Activated CD4-positive, alpha-beta T cell treated with anti-CD3 and anti-CD28 coated beads, Interleukin-2, amount 50 U/mL, for 4 hours (primary cell): ENCODE measurements at regions not wholly inside any gene's neighbourhood (a gene's known extent, or its start where the extent isn't known, plus 50 kb on each side); places are given as distances from the start of the nearest gene placed in this dataset.
"Not testable (repeated sequence)": the region's sequence is repeated elsewhere in the genome, so short reads cannot be mapped to it uniquely, and the experiment has no call there.

Source experiments
- DNase-seq, 2 experiments: peaks; one replicate each; pipeline ENCODE4 v3.0.0-alpha.2; 2020

DNA sequence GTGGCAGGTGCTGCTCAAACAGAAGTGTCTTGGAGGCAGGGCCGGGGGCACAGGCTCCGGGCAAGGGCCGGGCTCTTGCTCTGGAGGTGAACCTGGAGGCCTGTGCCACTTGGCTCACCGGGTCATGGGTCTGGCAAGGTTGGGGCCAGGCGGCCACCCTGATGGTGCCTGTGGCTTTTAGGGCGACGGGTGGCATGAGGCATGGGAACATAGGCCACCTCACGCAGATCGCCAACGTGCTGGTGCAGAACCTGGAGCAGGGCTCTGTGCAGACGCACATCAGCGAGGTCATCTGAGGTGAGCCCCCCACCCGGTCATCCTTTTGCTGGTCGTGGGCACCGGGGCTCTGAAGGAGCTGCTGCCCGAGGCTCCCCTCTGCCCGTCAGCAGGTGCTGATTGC is 202.7 kb downstream of the LIPI start:
- not testable (repeated sequence) for DNase-seq

DNA sequence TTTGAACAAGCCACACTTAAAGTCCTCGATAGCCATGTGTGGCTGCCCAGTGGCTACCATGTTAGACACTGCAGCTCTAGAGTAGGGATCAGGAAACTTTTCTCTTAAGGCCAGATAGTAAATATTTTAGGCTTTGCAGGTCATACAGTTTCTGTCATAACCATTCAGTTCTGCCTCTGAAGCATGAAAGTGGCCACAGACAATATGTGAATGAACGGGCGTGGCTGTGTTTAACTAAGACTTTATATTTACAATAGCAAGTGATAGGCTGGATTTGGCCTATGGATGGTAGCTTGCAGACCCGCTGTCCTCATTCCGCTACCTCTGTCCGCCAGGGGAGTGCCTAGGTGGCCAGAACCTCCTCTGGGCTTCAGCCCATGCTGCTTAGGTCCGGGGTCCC is 204.6 kb downstream of the LIPI start:
- not testable (repeated sequence) for DNase-seq

DNA sequence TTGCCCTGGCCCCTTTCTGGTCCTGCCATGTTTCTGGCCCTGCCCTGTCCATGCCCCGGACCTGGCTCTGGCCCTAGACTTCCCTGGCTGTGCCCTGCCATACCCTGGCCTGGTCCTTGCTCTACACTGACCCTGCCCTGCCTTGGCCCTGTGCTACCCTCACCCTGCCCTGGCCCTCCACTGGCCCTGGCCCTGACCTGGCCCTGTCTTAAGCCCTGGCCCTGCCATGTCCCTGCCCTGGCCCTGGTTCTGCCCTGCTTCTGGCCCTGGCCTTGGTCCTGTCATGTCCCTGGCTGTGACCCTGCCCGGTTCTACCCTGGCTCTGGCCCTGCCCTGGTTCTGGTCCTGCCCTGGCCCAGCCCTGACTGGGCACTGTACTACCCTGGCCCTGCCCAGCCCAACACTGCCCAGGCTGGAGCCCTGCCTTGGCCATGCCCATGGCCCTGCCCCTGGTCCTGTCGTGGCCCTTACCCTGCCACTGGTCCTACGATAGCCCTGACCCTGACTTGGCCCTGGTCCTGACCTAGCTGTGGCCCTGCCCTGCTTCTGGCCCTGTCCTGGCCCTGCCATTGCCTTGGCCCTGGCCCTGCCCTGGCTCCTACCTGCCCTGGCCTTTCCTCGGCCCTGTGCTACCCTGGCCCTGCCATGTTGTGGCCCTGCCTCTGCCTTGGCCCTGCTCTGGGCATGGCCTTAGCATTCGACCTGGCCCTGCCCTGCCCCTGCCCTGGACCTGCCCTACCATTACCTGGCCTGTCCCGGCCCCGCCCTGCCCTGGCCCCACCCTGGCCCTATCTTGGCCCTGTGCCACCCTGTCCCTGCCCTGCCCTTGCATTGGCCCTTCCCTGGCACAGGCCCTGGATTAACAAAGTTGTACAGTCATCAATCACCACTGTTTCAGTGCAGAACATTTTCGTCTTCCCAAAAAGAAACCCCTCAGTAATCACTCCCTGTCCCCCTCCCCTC is 223.5 kb downstream of the LIPI start:
- DNase-seq, result not testable (repeated sequence)

DNA sequence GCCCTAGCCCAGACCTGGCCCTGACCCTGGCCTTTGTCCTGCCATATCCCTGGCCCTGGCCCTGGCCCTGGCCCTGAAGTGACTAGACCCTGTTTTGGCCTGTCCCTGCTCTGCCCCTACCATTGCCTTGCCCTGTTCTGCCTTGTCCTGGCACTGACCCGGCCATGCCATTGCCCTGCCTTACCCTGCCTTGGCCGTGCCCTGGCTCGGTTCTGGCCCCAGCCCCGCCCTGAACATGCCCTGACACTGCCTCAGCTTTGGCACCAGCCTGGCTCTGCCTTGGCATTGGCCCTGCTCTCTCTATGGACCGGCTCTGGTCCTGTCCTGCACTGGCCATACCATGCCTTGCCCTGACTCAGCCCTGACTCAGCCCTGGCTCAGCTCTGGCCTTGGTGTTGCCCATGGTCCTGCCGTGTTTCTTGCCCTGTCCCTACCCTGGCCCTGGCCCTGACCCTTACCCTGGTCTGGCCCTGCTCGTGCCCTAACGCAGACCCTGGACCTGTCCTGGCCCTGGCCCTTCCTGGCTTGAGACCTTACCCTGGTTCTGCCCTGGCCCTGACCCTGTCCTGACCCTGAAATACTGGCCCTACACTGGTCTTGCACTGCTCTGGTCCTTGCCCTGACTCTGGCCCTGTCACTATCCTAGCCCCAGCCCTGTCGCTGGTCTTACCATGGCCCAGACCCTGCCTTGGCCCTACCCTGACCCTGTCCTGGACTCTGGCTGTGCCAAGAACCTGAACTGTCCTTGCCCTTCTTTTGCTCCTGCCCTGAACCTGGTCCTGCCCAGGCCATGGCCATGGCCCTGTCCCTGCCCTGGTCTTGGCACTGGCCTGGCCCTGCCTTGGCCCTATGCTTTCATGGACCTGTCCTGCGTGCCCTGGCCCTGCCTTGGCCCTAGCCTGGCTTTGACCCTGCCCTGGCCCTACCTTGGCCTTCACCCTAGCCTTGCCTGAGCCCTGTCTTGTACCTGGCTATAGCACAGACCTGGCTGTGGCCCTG is 224.6 kb downstream of the LIPI start:
- DNase-seq, result not testable (repeated sequence)

DNA sequence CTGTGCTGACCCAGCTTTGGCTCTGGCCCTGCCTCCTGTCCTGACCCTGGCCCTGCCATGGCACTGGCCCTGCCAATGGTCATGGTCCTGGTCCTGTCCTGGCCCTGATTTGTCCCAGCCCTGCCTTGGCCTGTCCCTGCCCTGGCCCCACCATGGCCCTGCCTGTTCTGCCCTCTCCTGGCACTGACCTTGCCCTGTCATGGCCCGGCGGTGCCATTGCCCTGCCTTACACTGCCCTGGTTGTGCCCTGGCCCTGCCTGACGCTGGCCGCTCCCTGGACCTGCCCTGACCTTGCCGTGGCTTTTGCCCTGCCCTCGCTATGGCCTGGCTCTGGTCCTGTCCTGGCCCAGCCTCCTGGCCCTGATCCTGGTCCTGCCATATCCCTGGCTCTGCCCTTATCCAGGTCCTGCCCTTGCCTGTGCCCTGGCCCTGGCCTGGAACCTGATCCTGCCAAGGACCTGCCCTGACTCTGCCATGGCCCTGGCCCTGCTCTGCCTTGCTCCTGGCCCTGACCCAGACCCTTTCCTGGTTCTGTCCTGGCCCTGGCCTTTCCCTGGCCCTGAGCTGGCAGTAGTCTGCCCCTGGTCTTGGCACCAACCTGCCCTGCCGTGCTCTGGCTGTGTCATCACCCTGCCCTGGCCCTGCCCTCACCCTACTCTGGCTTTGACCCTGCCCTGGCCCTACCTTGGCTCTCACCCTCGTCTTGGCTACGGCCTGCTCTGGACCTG is 225.5 kb downstream of the LIPI start:
- DNase-seq, result not testable (repeated sequence)

DNA sequence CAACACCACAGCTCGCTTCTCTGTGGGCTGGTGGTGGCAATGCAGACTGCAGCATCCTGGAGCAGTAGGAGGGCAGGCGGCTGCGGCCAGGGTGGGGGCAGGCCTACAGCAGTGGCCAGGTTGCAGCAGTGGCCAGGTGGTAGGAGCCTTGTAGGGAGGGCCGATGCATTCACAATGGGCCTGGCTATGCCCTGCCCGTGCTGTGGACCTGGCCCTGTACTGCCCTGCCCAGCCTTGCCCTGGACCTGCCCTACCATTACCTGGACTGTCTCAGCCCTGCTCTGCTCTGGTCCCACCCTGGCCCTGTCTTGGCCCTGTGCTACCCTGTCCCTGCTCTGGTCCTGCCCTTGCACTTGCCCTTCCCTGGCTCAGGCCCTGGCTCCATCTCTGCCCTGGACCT is 226.0 kb downstream of the LIPI start:
- DNase-seq, result not testable (repeated sequence)

DNA sequence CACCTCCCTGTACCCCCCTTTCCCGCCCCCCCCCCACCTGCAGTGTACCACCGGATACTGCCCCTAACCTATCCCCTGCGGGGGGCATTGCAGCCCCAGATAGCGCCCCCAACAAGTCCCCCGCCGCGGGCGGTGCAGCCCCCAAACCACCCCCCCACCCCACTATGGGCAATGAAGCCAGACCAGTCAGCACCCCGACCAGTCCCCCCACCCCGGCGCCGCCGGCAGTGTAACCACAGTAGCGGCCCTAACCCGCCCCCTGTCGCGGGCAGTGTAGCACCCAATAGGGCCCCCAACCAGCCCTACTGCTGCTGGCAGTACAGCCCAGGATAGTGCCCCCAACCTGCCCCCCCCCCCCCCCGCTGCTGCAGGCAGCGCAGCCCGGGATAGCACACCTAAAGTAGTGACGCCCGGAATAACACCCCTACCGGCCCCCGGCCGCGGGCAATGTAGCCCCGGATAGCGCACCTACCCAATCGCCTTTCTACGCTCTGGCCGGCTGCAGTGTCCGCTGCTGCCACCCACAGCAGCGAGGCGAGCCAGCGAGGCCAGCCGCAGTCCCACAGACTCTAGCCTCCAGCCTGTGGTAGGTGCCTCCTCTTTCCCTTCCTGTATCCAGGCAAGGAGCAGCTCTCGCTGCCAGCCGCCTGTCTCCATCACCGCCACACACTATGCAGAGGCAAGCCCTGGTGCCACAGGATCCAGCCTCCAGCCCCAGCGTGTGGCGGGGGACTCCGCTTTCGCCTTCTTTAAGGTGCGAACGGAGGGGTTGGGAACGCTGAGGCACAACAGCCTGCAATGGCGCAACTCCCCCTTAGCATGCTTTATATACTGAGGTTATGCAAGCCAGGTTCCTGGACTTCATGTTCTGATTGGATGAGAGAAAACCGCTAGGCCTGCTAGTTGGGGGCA is 229.3 kb downstream of the LIPI start:
- not testable (repeated sequence) for DNase-seq

DNA sequence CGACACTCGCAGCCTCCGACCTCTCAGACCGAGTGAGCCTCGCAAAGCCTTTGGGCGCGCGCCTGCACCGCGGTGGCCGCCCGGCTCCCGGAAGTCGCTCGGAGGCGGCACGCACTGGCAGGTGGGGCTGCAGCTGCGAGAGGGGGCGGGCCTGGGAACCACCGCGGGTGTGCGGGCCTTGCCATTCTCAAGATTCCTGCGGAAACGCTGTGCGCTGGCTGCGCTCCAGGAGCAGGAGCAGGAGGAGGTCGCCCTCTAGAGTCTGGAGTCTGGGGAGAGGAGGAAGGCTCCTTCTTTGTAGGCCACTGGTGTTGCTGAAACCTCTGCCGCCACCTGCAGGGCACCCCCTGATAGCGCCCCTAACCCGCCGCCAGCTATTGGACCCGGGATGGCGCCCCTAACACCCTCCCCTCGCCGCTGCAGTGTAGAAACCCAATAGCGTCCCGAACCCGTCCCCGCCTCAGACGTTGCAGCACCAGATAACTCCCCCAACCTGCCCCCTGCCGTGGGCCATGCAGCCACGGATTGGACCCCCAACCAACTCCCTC is 230.6 kb downstream of the LIPI start:
- DNase-seq, result peak in 1 of 2 experiments; percentile 11

DNA sequence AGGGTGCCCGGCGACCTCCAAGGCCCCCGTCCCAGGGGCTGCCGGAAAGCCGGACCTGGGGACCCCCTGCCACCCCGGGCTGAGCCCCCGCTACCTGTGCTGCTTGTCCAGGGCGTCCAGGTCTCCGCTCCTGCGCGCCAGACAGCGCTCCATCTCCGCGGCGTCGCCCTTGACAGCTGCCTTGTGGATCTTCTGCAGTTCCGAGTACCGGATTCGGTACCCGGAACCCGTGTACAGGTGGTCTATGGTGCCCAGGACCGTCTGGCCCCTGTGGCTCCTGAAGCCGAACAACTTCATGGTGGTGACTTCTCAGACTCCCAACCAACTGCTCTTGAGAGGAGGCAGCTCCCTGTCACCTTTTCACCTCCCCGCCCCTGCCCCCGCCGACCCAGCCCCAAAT is 231.1 kb downstream of the LIPI start:
- not testable (repeated sequence) for DNase-seq

DNA sequence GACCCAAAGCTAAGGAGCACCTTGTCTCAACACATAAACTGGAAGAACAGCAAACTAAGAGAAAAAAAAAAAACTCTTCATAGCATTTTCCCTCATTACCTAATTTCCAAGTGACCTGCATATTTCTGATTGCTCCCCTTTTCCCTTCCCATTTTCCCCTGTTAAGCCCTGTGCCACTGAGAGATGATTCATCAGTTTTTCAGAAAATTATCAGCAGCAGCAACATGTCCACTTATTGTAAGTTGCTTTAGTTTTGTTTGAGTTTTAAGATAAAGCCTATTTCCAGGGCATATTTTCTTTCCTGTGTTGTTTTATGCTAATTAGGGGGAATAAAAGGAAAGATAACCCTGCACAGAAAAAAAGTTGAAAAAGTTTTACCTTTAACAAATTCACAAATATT is 236.2 kb downstream of the LIPI start:
- DNase-seq, result not testable (repeated sequence)

DNA sequence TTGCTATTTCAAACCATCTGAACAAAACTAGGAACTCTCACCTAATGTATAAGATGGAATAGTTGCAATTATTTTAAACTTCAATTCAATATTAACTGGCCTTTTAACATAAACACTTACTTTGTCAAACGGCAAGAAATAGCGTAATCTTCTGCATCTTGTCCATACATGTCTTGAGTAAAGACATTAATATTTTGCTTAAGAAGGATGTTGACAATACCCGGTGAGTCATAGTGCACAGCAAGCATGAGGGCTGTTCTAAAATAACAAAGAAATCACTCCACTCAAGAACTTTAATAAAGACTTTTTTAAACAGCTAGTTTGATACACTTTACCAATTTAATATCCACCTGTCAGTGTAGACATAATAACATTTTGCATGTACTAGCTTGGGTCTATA is 240.9 kb downstream of the LIPI start:
- DNase-seq, result not testable (repeated sequence)

DNA sequence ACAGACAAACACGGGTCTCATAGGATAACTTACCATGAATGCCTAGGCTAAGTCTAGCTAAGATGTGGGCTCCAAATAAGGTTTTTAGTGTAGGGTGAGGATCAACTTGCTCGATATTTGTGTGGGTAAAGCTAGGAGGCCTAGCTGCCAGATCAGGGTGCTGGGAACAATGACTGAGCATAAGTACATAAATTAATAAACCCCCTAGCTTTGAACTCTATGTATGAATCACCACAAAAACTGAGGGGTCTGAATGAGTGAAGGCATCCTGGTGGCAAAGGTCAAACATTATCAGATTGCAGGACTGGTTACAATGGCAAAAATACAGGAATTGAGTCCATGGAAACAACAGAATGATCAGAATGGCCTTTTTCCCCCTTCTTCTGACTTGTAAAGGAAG is 241.8 kb downstream of the LIPI start:
- not testable (repeated sequence) for DNase-seq

DNA sequence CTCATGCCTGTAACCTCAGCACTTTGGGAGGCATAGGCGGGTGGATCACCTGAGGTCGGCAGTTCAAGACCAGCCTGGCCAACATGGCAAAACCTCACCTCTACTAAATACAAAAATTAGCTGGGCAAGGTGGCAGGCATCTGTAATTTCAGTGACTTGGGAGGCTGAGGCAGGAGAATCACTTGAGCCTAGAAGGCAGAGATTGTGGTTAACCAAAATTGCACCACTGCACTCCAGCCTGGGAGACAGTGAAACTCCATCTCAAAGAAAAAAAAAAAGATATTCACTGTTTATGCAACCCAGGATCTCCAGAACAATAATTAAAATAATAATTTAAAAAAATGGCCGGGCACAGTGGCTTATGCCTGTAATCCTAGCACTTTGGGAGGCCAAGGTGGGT is 247.5 kb downstream of the LIPI start:
- DNase-seq, result not testable (repeated sequence)

DNA sequence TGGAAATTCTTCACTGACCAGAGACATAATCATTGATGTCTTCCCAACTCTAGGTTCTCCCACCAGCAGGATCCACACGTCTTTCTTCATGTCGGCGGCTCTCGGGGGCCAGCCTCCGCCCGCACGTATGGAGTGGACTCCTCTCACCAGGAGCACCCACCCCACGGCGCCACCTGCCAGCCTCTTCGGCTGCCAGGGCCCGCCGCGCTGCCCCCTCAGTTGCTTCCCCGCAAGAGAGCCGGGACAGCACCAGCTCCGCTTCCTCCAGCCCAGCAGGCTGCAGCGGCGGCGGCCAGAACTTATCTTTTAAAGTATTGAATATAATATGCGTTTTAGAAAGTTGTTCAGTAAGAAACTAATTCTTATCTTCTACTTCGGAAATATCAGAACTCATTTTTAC is 273.5 kb downstream of the LIPI start:
- no peak for DNase-seq

DNA sequence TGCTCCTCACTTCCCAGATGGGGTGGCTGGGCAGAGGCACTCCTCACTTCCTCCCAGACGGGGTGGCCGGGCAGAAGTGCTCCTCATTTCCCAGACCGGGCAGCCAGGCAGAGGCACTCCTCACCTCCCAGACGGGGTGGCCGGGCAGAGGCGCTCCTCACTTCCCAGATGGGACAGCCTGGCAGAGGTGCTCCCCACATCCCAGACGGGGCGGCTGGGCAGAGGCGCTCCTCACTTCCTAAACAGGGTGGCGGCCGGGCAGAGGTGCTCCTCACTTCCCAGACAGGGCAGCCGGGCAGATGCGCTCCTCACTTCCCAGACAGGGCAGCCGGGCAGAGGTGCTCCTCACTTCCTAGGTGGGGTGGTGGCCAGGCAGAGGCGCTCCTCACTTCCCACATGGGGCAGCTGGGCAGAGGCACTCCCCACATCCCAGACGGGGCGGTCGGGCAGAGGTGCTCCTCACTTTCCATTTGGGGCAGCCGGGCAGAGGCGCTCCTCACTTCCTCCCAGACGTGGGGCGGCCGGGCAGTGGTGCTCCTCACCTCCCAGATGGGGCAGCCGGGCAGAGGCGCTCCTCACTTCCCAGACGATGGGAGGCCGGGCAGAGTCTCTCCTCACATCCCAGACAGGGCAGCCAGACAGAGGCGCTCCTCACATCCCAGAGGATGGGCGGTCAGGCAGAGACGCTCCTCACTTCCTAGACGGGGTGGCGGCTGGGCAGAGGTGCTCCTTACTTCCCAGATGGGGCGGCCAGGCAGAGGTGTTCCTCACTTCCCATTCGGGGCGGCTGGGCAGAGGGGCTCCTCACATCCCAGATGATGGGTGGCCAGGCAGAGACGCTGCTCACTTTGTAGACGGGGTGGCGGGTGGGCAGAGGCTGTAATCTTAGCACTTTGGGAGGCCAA is 274.5 kb downstream of the LIPI start:
- DNase-seq, result not testable (repeated sequence)

DNA sequence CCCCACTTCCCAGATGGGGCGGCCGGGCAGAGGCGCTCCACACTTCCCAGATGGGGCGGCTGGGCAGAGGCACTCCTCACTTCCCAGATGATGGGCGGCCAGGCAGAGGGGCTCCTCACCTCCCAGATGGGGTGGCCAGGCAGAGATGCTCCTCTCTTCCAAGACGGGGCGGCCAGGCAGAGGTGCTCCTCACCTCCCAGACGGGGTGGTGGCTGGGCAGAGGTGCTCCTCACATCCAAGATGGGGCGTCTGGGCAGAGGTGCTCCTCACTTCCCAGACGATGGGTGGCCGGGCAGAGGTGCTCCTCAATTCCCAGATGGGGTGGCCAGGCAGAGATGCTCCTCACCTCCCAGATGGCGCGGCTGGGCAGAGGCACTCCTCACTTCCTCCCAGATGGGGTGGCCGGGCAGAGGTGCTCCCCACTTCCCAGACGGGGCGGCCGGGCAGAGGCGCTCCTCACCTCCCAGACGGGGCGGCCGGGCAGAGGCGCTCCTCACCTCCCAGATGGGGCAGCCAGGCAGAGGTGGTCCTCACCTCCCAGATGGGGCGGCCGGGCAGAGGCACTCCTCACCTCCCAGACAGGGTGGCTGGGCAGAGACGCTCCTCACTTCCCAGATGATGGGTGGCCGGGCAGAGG is 275.2 kb downstream of the LIPI start:
- DNase-seq, result not testable (repeated sequence)

DNA sequence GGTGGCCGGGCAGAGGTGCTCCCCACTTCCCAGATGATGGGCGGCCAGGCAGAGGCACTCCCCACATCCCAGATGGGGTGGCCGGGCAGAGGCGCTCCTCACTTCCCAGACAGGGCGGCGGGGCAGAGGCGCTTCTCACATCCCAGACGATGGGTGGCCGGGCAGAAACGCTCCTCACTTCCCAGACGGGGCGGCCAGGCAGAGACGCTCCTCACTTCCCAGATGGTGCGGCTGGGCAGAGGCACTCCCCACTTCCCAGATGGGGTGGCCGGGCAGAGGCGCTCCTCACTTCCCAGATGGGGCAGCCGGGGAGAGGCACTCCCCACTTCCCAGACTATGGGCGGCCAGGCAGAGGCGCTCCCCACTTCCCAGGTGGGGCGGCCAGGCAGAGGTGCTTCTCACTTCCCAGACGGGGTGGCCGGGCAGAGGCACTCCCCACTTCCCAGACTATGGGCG is 275.8 kb downstream of the LIPI start:
- DNase-seq, result not testable (repeated sequence)

DNA sequence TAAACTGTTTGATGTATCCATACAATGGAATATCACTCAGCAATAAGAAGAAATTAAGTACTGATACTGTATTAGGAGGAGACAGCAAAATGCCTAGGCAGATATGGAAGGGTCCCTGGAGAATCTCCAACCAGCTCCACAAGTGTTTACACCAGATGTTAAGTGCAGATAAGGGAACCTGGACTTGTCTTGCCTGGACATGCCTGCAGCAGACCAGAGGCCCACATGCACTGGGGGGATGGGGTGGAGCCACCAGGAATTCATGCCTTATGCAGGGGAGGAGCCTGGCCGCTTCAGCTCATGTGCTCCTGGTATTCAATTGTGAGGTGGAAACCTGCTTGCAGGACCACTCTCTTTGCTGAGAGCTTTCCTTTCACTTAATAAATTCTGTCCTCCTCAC is 287.6 kb downstream of the LIPI start:
- not testable (repeated sequence) for DNase-seq

DNA sequence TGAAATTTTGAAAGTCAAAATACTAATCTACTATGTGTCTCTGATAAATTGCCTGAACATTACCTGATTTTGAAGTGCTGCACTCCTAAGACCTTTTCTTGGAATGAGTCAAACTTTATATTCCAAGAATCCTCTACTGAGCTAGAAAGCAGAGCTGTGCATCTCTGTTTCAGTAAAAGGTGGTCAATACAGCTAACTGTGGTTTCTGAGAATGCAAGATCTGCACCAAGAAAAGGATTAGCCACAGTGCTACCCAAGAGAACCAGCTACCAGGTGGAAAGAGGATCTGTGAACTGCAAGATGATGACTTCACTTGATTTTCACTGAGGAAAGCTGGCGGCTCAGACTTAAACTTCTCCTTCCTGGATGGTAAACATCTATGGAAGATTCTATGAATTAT is 289.3 kb downstream of the LIPI start:
- not testable (repeated sequence) for DNase-seq
